Cardiac fibroblast (primary cell): ENCODE measurements at regions not wholly inside any gene's neighbourhood (a gene's known extent, or its start where the extent isn't known, plus 50 kb on each side); places are given as distances from the start of the nearest gene placed in this dataset.

Experiments
- DNase-seq, 2 donors: peaks; one replicate each; pipeline versions ENCODE4 v3.0.0 to v3.0.0-alpha.2; 2010; ENCODE audit warnings: low read depth in 2 of 2
- H3K4me3 ChIP-seq, 2 donors: replicated peaks in 1 of 2; 1 replicate in 1 of 2; 2 replicates in 1 of 2; pipeline ENCODE4 v1.5.1; 2011; ENCODE audit warnings: low read depth in 2 of 2, low read length in 2 of 2, mild to moderate bottlenecking in 2 of 2, moderate library complexity in 1 of 2
- TF ChIP-seq, protein P1 (sequence below): IDR thresholded peaks from one replicate; pipeline ENCODE4 v1.5.1; 2011; ENCODE audit warnings: low read depth, mild to moderate bottlenecking, low read length, inconsistent platforms

DNA sequence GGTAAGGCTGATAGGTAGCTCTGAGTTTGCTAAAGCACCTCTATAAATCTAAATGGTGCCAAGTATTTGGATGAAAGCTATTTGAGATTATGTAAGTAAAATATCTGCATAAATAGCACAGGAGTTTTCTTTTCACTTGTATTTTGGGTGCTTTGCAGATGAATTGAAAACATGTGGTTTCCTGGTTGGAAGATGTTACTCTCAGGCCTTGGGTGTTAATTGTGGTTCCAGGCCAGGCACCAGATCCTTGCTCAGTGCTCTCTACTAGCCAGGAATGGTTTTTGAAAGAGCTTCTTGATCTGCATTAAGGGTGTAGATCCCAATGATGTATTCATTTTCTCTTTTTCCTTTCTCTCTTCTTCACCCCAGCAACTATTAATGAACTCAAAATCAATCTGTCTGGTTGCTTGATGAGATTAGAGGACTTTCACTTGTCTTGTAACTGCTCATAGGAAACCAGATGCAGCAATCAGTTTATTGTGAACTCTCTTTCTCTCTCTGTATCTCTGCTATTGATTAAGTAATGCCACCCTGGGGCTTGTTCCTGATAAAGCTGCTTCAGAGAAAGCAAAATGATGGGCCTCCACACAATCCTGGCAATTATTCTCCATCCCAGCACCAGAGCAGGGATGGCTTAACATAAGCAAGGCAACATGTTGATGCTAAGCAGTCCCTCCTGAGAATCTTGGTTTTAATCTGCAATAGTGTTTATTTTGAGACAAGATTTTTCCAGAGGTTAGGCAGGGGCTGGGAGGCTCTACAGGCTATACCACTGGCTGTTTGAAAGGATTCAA is 147.0 kb upstream of the NTM start:
- TF ChIP-seq, protein P1, sequence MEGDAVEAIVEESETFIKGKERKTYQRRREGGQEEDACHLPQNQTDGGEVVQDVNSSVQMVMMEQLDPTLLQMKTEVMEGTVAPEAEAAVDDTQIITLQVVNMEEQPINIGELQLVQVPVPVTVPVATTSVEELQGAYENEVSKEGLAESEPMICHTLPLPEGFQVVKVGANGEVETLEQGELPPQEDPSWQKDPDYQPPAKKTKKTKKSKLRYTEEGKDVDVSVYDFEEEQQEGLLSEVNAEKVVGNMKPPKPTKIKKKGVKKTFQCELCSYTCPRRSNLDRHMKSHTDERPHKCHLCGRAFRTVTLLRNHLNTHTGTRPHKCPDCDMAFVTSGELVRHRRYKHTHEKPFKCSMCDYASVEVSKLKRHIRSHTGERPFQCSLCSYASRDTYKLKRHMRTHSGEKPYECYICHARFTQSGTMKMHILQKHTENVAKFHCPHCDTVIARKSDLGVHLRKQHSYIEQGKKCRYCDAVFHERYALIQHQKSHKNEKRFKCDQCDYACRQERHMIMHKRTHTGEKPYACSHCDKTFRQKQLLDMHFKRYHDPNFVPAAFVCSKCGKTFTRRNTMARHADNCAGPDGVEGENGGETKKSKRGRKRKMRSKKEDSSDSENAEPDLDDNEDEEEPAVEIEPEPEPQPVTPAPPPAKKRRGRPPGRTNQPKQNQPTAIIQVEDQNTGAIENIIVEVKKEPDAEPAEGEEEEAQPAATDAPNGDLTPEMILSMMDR: no peak
- no peak overlapping the region for H3K4me3 ChIP-seq
- DNase-seq: no peak

DNA sequence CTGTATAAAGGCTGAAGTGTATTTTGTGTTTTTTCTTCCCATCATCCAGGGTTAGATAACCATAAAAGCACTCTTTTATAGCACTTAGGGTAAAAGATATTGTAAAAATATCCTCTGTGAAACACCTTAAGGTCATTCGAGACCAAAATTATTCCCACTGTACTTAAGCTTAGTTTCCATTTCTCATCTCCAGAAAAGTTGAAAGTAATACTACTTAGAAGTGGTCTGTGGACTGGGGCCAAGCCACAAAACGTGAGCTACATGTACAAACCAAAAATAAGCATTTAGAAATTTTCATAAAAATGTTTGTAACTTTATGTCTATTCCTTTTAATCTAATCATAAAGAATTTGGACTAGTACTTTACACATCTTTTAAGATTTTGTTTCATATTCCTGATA is 142.0 kb upstream of the NTM start:
- TF ChIP-seq, protein P1: no peak
- H3K4me3 ChIP-seq: no peak overlapping the region
- DNase-seq: no peak

DNA sequence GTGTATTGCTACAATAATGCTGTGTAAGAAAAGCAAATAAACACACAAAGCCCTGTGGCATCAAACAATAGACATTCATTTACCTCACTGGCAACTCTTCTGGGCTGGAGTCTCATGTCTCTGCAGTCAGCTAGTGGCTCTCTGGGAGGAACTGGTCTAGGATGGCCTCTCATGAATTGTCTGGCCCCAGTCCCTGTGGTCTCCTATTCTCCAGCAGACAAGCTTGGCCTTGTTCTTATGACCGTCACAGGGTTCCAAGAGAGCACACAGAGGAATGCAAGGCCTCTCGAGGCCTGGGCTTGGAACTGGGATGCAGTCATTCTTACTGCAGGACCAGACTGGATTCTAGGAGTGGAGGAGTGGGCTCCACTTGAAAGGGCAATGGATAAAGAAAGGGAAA is 141.2 kb upstream of the NTM start:
- no peak for DNase-seq
- no peak overlapping the region for H3K4me3 ChIP-seq
- TF ChIP-seq, protein P1: no peak

DNA sequence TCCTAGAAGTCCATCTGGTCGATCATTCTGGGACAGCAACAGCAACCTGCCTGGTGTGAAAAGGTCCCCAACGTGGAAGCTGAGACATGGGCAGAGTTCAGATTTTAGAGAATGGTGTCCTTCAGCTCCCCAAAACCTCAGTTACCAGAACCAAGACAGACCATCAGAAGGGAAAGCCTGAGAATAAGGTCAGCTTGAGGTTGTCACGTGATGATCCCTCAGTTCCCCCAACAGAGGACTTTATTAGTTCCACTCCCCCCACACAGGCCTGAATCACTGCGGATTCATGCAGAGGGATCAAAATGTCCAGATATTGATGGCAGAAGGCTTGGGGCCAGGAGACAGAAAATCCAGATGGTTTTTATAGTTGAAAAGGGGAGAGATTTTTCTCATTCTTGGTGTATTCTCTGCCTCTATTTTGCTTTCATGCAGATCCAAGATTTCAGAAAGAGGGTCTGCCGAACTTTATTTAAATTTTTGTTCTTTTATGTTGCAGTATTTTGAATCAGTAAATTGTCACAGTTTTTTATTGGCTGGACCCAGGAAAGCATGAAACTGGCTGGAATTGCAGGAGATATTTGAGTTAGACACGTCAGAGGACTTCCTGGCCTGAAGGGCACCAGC is 139.0 kb upstream of the NTM start:
- no peak for DNase-seq
- TF ChIP-seq, protein P1: no peak
- no peak overlapping the region for H3K4me3 ChIP-seq

DNA sequence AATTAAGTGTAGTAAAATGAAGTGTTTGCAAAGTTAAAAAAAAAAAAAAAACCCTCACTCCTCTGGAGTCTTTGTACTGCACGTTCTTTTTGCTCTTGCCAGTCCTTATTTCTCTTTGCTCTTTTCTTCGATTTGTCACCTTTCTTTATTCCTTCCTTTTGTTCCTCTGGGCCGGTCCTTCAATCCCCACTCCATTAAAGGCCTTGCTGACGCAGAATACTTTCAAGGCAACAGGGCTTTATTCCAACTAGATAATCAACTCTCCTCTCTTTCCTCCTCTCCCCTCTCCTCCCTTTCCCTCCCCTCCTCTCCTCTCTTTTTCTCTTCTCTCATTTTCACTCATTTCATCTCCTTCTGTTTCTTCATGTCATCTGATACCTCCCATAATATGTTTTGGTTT is 138.2 kb upstream of the NTM start:
- H3K4me3 ChIP-seq: no peak overlapping the region
- TF ChIP-seq, protein P1: no peak
- no peak for DNase-seq

DNA sequence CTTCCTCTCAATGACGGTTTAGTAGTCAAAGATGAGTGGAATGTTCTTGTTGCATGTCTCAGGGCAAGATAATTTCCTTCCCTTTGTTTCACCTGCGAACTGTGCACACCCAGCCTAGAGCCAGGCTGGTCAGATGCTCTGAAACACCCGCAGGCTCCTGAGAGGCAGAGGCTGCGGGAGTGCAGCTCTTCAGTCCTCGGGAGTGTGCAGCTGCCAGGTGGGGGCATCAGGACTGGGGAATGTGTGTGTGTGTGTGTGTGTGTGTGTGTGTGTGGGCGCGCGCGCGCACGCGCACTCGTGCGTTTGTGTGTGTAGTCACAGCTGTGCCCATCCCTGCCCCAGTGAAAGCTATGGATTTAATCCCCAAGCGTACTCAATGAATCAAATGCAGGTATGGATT is 136.2 kb upstream of the NTM start:
- DNase-seq: no peak
- no peak overlapping the region for H3K4me3 ChIP-seq
- TF ChIP-seq, protein P1: no peak
